GM12865 (cell line): ENCODE measurements at regions not wholly inside any gene's neighbourhood (a gene's known extent, or its start where the extent isn't known, plus 50 kb on each side); places are given as distances from the start of the nearest gene placed in this dataset.
A peak's percentile ranks its signal among the peaks of the same experiment; 100 is the strongest.

Source experiments
- DNase-seq: peaks from one replicate; pipeline ENCODE4 v3.0.0; 2010; ENCODE audit warnings: low read depth
- H3K4me3 ChIP-seq: 2 replicates; pipeline ENCODE4 v1.5.1; 2011; ENCODE audit warnings: mild to moderate bottlenecking, low read depth, low read length, control low read depth
- CTCF ChIP-seq: IDR thresholded peaks from 2 replicates; pipeline ENCODE4 v1.5.1; 2011; ENCODE audit warnings: low read length, control low read depth, low read depth, inconsistent platforms; ENCODE audit not compliant: insufficient read depth; ENCODE audit errors: missing control alignments

GRCh38 chr7:110130669-110131068 lies 960.3 kb upstream of the LRRN3 start:
- no peak overlapping the region for H3K4me3 ChIP-seq
- peak; percentile 4 for TF ChIP-seq CTCF
- no peak for DNase-seq

GRCh38 chr7:110131344-110131743 lies 959.6 kb upstream of the LRRN3 start:
- no peak overlapping the region for H3K4me3 ChIP-seq
- no peak for TF ChIP-seq CTCF

DNA sequence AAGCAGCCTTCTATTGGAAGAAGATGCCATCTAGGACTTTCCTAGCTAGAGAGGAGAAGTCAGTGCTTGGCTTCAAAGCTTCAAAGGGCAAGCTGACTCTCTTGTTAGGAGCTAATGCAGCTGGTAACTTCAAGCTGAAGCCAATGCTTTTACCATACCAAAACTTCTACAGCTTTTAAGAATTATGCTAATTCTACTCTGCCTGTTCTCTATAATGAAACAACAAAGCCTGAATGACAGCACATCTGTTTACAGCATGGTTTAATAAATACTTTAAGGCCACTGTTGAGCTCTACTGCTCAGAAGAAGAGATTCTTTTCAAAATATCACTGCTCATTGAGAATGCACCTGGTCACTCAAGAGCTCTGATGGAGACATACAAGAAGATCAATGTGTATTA lies 951.9 kb upstream of the LRRN3 start:
- no peak for DNase-seq
- TF ChIP-seq CTCF: no peak
- no peak overlapping the region for H3K4me3 ChIP-seq

More at GRCh38 chr7:110131344-110131743, 959.6 kb upstream of the LRRN3 start:
- DNase-seq: no peak

DNA sequence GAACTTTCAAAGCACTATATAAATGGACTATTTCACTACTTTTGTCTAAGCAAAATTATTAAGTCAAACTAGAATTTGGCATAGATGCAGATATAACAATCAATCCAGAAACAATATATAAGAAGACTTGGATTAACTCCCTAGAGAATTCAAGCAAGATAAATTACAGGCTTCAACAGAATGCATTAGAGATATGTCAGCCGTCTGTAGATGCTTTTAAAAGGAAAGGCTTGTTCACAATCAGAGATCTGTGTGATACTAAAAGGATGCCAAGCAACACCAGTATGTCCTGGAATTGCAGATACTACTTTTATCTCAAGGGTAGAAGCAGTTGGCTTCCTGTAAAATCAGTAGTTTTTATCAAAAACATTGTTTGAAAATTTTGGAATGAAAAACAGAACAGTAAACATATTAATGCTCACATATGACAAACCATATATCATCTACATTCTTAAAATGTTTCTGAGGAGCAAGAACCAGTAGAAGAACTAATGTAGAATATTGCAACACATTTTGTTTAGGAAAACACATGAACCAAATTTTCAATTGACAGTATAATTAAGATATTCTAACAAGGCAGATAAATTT lies 947.9 kb upstream of the LRRN3 start:
- DNase-seq: no peak
- no peak for TF ChIP-seq CTCF
- H3K4me3 ChIP-seq: no peak overlapping the region

DNA sequence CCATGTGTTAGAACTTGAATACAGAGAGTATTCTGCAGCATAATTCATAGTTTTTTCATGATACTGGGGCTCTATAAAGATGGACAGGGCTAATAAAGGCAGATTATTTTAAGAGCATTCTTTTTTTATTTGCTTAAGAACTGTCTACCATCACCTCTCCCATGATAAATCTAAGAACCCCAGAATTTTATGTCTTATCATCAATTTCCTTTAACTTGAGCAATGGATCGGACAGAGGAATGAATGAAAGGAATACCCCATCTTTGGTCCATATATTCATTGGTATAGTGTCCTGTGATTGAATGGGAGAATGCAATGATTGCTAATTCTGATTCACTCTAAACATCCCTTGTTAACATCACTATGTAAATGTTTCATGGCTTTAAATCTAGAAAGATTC lies 946.3 kb upstream of the LRRN3 start:
- no peak for TF ChIP-seq CTCF
- no peak overlapping the region for H3K4me3 ChIP-seq
- no peak for DNase-seq

DNA sequence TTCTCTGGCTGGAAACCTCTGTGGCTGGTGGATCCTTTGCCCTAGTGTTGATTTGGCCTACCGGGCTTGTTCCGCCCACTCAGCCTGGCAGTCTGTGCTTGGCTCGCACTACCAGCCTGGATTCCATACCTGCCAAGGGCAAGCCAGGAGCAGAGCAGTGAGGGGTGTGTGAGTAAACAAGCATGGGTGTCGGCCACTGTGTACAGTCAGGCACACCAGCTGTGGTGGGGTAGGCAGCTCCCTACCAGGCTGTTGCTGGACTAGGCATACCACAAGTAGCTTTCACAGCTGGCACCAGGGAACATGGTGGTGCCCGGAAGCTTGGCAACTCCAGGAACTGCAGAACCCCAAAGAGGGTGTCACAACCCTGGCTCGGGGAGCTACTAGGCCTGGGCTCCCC lies 942.9 kb upstream of the LRRN3 start:
- DNase-seq: no peak
- no peak overlapping the region for H3K4me3 ChIP-seq
- TF ChIP-seq CTCF: no peak

- H3K4me3 ChIP-seq: no peak overlapping the region
- no peak for TF ChIP-seq CTCF
- no peak for DNase-seq
These were observed 937.7 kb upstream of the LRRN3 start for GRCh38 chr7:110153222-110153621.
